T-cell (primary cell): ENCODE measurements at regions not wholly inside any gene's neighbourhood (a gene's known extent, or its start where the extent isn't known, plus 50 kb on each side); places are given as distances from the start of the nearest gene placed in this dataset.
"Not testable (repeated sequence)": the region's sequence is repeated elsewhere in the genome, so short reads cannot be mapped to it uniquely, and the experiment has no call there.

Experiments
- ATAC-seq, 4 experiments: fragments of 200-7000 bp in 3 of 4; fragments of 150-1000 bp in 1 of 4; cut with Tn5 transposase; replicated peaks in 1 of 4; 1 replicate in 3 of 4; 2 replicates in 1 of 4; pipeline ENCODE4 v1.10.0; 2021; ENCODE audit warnings: moderate library complexity in 3 of 4, mild to moderate bottlenecking in 2 of 4, moderate number of reproducible peaks in 1 of 4
- CTCF ChIA-PET, 2 donors: fragments of 300-600 bp; sonication (Branson Sonifier 250); formaldehyde crosslinking; loops; one replicate each; lab custom pipeline; 2022; ENCODE audit warnings: antibody characterized with exemption in 2 of 2; lab: Charles Lee
- POLR2A ChIA-PET, 2 donors: fragments of 300-600 bp; sonication (Branson Sonifier 250); formaldehyde crosslinking; loops; one replicate each; lab custom pipeline; 2022; ENCODE audit warnings: antibody characterized with exemption in 2 of 2; lab: Charles Lee
- DNase-seq, 35 experiments: peaks; one replicate each; pipeline versions ENCODE4 v3.0.0 to v3.0.0-alpha.2; 2013 to 2023
- H3K27ac ChIP-seq: one replicate; pipeline ENCODE4 v1.5.1; 2013; ENCODE audit warnings: low read length
- H3K27me3 ChIP-seq, 2 experiments: replicated peaks in 1 of 2; 1 replicate in 1 of 2; 2 replicates in 1 of 2; pipeline versions ENCODE4 v1.6.1 to v1.7.0; 2013; ENCODE audit warnings: low read length in 1 of 2, mixed read lengths in 1 of 2; ENCODE audit not compliant: control insufficient read depth in 2 of 2, insufficient read depth in 2 of 2; ENCODE audit errors: extremely low read depth in 1 of 2
- H3K36me3 ChIP-seq, 2 donors: 1 replicate in 1 of 2; 2 replicates in 1 of 2; pipeline versions ENCODE4 v1.6.1 to v1.7.0; 2013; ENCODE audit warnings: low read length in 1 of 2; ENCODE audit not compliant: control insufficient read depth in 2 of 2, insufficient read depth in 1 of 2; ENCODE audit errors: extremely low read depth in 1 of 2
- H3K4me1 ChIP-seq, 2 experiments: 1 replicate in 1 of 2; 2 replicates in 1 of 2; pipeline versions ENCODE4 v1.6.1 to v1.7.0; 2013; ENCODE audit warnings: low read length in 2 of 2, mixed read lengths in 1 of 2; ENCODE audit not compliant: insufficient read depth in 2 of 2, control insufficient read depth in 1 of 2; ENCODE audit errors: extremely low read depth in 1 of 2
- H3K4me3 ChIP-seq, 2 donors: 1 replicate in 1 of 2; 2 replicates in 1 of 2; pipeline versions ENCODE4 v1.5.1 to v1.7.0; 2013; ENCODE audit warnings: mild to moderate bottlenecking in 2 of 2, low read length in 1 of 2, moderate library complexity in 1 of 2; ENCODE audit not compliant: control insufficient read depth in 1 of 2; ENCODE audit errors: extremely low read depth in 1 of 2
- H3K9me3 ChIP-seq: 2 replicates; pipeline ENCODE4 v1.7.0; 2013
- H3K27ac Mint-ChIP-seq, 2 donors: one replicate each; pipeline ENCODE4 v1.8.0; 2020 to 2021; ENCODE audit warnings: mild to moderate bottlenecking in 2 of 2, mixed read lengths in 2 of 2
- H3K27me3 Mint-ChIP-seq, 2 donors: one replicate each; pipeline ENCODE4 v1.8.0; 2021 to 2022; ENCODE audit warnings: mixed read lengths in 2 of 2
- H3K36me3 Mint-ChIP-seq: one replicate; pipeline ENCODE4 v1.8.0; 2021; ENCODE audit warnings: mixed read lengths
- H3K4me1 Mint-ChIP-seq, 3 donors: one replicate each; pipeline ENCODE4 v1.8.0; 2020 to 2022; ENCODE audit warnings: mixed read lengths in 3 of 3, mild to moderate bottlenecking in 1 of 3
- H3K4me3 Mint-ChIP-seq, 3 donors: one replicate each; pipeline ENCODE4 v1.8.0; 2020 to 2022; ENCODE audit warnings: mild to moderate bottlenecking in 3 of 3, mixed read lengths in 3 of 3, moderate library complexity in 3 of 3
- H3K9me3 Mint-ChIP-seq, 3 donors: one replicate each; pipeline ENCODE4 v1.8.0; 2020 to 2022; ENCODE audit warnings: mixed read lengths in 3 of 3
- WGBS: methylation state at CpG from one replicate; pipeline ENCODE4 v1.1.5; 2013; ENCODE audit warnings: missing lambda C conversion rate; ENCODE audit not compliant: insufficient coverage; 5-methylcytosine and 5-hydroxymethylcytosine counted together

- H3K9me3 Mint-ChIP-seq, H3K4me3 Mint-ChIP-seq, DNase-seq, H3K27ac Mint-ChIP-seq, H3K4me1 ChIP-seq, H3K27me3 ChIP-seq, H3K27ac ChIP-seq, H3K9me3 ChIP-seq, H3K36me3 ChIP-seq, ATAC-seq, POLR2A ChIA-PET, H3K4me1 Mint-ChIP-seq, H3K4me3 ChIP-seq, CTCF ChIA-PET, H3K36me3 Mint-ChIP-seq: not testable (repeated sequence)
- H3K27me3 Mint-ChIP-seq = peaks cover 0 to 20% of the 10 kb centered on the region in 2 donors
- 100% methylated on average over 2 of the region's 8 CpGs for WGBS
These were observed 94.2 kb downstream of the TEX36 start for GRCh38 chr10:125588738-125589137.

DNA sequence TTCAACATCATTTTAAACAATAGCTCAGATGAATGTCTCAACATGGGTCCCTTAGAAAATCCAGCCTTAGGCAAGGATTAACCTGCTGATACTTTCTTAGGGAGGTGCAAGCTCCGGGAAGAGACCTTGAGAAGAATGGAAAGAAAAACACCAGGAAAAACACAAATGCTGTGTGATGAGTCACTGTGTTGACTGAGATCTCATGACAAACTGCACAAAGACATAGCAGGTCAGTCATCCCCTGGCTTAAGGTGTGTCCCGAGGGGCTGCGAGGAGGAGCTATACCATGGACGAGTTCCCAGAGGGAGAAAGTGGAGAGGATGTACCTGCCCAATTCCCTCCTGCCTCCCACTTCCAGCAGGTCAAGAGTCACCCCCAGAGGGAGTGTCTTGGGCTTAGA, 98.0 kb downstream of the TEX36 start:
- peaks cover 0 to 5% (median 0%) of the 10 kb centered on the region in 3 donors for H3K9me3 Mint-ChIP-seq
- Histone ChIP-seq H3K36me3 (no peaks in the 10 kb centered on the region), H3K4me1 (no peaks in the 10 kb centered on the region), H3K4me3 (no peak overlapping the region), H3K27ac (no peak overlapping the region), H3K9me3 (no peaks in the 10 kb centered on the region), H3K27me3 (peaks cover 0 to 9% of the 10 kb centered on the region in 2 experiments)
- ChIA-PET CTCF (no interaction called here), POLR2A (no interaction called here)
- WGBS = 86% methylated on average over 1 of the region's 4 CpGs
- no peak overlapping the region for H3K4me3 Mint-ChIP-seq
- H3K4me1 Mint-ChIP-seq = no peaks in the 10 kb centered on the region
- H3K27me3 Mint-ChIP-seq = peaks cover 1 to 5% of the 10 kb centered on the region in 2 donors
- H3K27ac Mint-ChIP-seq = no peak overlapping the region
- no peak for DNase-seq
- H3K36me3 Mint-ChIP-seq = no peaks in the 10 kb centered on the region
- ATAC-seq = no peak

DNA sequence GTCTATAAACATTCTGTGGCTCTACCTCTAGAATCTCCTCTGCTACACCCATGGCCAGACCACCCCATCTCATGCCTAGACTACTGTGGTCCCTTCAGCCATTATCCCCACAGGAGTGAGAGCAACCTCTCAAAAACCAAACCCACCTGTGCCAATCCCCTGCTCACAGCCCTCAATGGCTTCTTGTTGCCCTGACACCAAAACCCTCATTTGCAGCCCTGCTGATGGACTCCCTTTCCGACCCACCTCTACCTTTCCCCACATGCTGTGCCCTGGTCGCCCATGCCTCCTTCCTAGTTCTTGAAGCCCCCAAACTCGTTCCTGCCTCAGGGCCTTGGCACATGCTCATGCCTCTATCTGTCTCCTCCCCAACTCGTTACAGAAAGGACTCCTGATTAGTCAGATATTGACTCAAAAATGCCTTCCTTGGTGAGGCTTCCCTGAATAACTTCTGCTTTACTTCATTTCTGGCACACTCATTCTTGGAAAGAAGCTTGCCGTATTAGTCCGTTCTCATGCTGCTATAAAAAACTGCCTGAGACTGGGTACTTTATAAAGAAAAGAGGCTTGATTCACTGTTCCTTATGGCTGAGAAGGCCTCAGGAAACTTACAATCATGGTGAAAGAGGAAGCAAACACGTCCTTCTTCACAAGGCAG, 104.2 kb downstream of the TEX36 start:
- Histone ChIP-seq H3K27ac (no peak overlapping the region), H3K4me3 (no peak overlapping the region), H3K4me1 (no peaks in the 10 kb centered on the region), H3K9me3 (no peaks in the 10 kb centered on the region), H3K36me3 (no peaks in the 10 kb centered on the region), H3K27me3 (peaks cover 0 to 12% of the 10 kb centered on the region in 2 experiments)
- ChIA-PET POLR2A (no interaction called here), CTCF (no interaction called here)
- 67% methylated on average over 4 of the region's 7 CpGs for WGBS
- Mint-ChIP-seq H3K36me3 (no peaks in the 10 kb centered on the region), H3K4me3 (no peak overlapping the region), H3K4me1 (no peaks in the 10 kb centered on the region), H3K27ac (no peak overlapping the region), H3K27me3 (peaks cover 7 to 10% of the 10 kb centered on the region in 2 donors), H3K9me3 (peaks cover 4 to 5% (median 5%) of the 10 kb centered on the region in 3 donors)
- DNase-seq (no peak), ATAC-seq (no peak)

DNA sequence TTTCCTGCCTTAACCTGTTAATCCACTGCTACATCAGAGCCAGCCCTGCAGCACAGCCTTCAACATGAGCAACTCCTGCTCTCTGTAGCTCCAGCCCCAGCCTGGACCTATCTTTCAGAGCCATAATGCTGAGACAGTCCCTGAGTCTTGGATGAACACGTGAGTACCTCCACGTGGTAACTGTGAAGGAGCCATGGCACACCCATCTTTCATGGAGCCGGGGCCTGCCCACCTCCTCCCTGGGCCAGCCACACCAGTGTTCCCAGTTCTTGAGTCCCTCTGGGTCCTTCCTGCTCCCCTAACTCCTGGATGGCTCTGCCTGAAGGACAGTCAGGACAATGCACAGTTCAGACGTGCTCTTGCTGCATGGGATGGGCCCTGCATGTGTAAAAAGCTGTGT, 107.1 kb downstream of the TEX36 start:
- Histone ChIP-seq H3K4me3 (no peak overlapping the region), H3K36me3 (no peaks in the 10 kb centered on the region), H3K27me3 (peaks cover 0 to 9% of the 10 kb centered on the region in 2 experiments), H3K4me1 (no peaks in the 10 kb centered on the region), H3K9me3 (no peaks in the 10 kb centered on the region), H3K27ac (no peak overlapping the region)
- no peaks in the 10 kb centered on the region for H3K36me3 Mint-ChIP-seq
- no peak overlapping the region for H3K27ac Mint-ChIP-seq
- ChIA-PET CTCF (no interaction called here), POLR2A (no interaction called here)
- no peaks in the 10 kb centered on the region for H3K4me1 Mint-ChIP-seq
- peaks cover 5 to 11% of the 10 kb centered on the region in 2 donors for H3K27me3 Mint-ChIP-seq
- DNase-seq (no peak), ATAC-seq (no peak)
- H3K4me3 Mint-ChIP-seq = no peak overlapping the region
- H3K9me3 Mint-ChIP-seq = peaks cover 3 to 5% (median 4%) of the 10 kb centered on the region in 3 donors
- 67% methylated on average over 4 of the region's 4 CpGs for WGBS

- 93% methylated on average over 4 of the region's 4 CpGs for WGBS
These were observed 114.8 kb downstream of the TEX36 start for GRCh38 chr10:125568156-125568555.

DNA sequence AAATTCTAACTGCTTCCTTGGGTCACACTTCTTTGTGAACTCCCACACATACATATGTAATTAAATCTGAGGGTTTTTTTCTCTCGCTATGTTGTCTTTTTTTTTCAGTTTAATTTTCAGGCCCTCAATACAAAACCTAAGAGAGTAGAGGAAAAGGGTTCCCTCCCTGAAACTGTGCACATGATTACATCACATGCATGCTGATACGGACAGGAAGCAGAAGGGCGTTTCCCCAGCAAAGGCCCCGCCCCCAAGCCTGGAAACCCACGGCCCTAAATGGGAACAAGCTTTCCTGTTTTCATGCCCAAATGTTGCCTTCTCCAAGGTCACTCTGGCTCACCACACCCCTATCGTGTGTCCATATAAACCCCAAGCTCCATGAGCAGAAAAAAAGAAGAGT, 115.4 kb downstream of the TEX36 start:
- ChIA-PET CTCF (no interaction called here), POLR2A (no interaction called here)
- H3K27me3 ChIP-seq = peaks cover 0 to 10% of the 10 kb centered on the region in 2 experiments
- DNase-seq (no peak), ATAC-seq (no peak)
- H3K9me3 Mint-ChIP-seq = peaks cover 0 to 4% (median 0%) of the 10 kb centered on the region in 3 donors
- no peaks in the 10 kb centered on the region for H3K4me1 ChIP-seq
- H3K9me3 ChIP-seq = no peaks in the 10 kb centered on the region
- H3K27ac ChIP-seq = no peak overlapping the region
- H3K36me3 Mint-ChIP-seq = no peaks in the 10 kb centered on the region
- WGBS = no CpG with 5 or more reads among the region's 6 CpGs
- H3K36me3 ChIP-seq = no peaks in the 10 kb centered on the region
- H3K27ac Mint-ChIP-seq = no peak overlapping the region
- H3K27me3 Mint-ChIP-seq = peaks cover 8 to 13% of the 10 kb centered on the region in 2 donors
- no peak overlapping the region for H3K4me3 ChIP-seq
- H3K4me1 Mint-ChIP-seq = no peaks in the 10 kb centered on the region
- H3K4me3 Mint-ChIP-seq = no peak overlapping the region

More at GRCh38 chr10:125568156-125568555, 114.8 kb downstream of the TEX36 start:
- Histone ChIP-seq H3K36me3 (no peaks in the 10 kb centered on the region), H3K27ac (no peak overlapping the region), H3K9me3 (no peaks in the 10 kb centered on the region), H3K4me3 (no peak overlapping the region), H3K4me1 (no peaks in the 10 kb centered on the region), H3K27me3 (peaks cover 0 to 10% of the 10 kb centered on the region in 2 experiments)
- no peak overlapping the region for H3K4me3 Mint-ChIP-seq
- no peak for ATAC-seq
- H3K36me3 Mint-ChIP-seq = no peaks in the 10 kb centered on the region
- peaks cover 8 to 13% of the 10 kb centered on the region in 2 donors for H3K27me3 Mint-ChIP-seq
- ChIA-PET POLR2A (no interaction called here), CTCF (no interaction called here)
- H3K4me1 Mint-ChIP-seq = no peaks in the 10 kb centered on the region
- peaks cover 0 to 4% (median 0%) of the 10 kb centered on the region in 3 donors for H3K9me3 Mint-ChIP-seq
- H3K27ac Mint-ChIP-seq = no peak overlapping the region
- DNase-seq = no peak
